Activated CD4-positive, alpha-beta T cell treated with anti-CD3 and anti-CD28 coated beads, Interleukin-2, amount 10 ng/mL, durations not matched to agents 24 days and 14 days (primary cell): ENCODE measurements at regions not wholly inside any gene's neighbourhood (a gene's known extent, or its start where the extent isn't known, plus 50 kb on each side); places are given as distances from the start of the nearest gene placed in this dataset.

Experiments
- DNase-seq: peaks from one replicate; pipeline ENCODE4 v3.0.0; 2022
- H3K27ac Mint-ChIP-seq: one replicate; pipeline ENCODE4 v1.8.0; 2022; ENCODE audit warnings: mild to moderate bottlenecking, mixed read lengths
- H3K27me3 Mint-ChIP-seq: one replicate; pipeline ENCODE4 v1.8.0; 2022; ENCODE audit warnings: mixed read lengths
- H3K36me3 Mint-ChIP-seq: one replicate; pipeline ENCODE4 v1.8.0; 2022; ENCODE audit warnings: low read depth, mild to moderate bottlenecking, mixed read lengths
- H3K4me1 Mint-ChIP-seq: one replicate; pipeline ENCODE4 v1.8.0; 2021; ENCODE audit warnings: mixed read lengths
- H3K4me3 Mint-ChIP-seq: one replicate; pipeline ENCODE4 v1.8.0; 2022; ENCODE audit warnings: mild to moderate bottlenecking, moderate library complexity, mixed read lengths
- H3K9me3 Mint-ChIP-seq: one replicate; pipeline ENCODE4 v1.8.0; 2021; ENCODE audit warnings: mixed read lengths
- intact Hi-C: fragments of 100-400 bp; cut with micrococcal nuclease; formaldehyde crosslinking; loops from one replicate; pipeline ENCODE4 v1.15.1; 2023

GRCh38 chr15:97470417-97470816, 490.1 kb upstream of the ARRDC4 start:
- DNase-seq = no peak
- Mint-ChIP-seq H3K27me3 (no peaks in the 10 kb centered on the region), H3K4me3 (no peak overlapping the region), H3K27ac (no peak overlapping the region), H3K9me3 (no peaks in the 10 kb centered on the region), H3K4me1 (no peaks in the 10 kb centered on the region), H3K36me3 (no peaks in the 10 kb centered on the region)
- intact Hi-C loops = no loop called here

GRCh38 chr15:97473627-97474026, 486.9 kb upstream of the ARRDC4 start:
- no peak for DNase-seq
- Mint-ChIP-seq H3K27me3 (no peaks in the 10 kb centered on the region), H3K4me1 (no peaks in the 10 kb centered on the region), H3K36me3 (no peaks in the 10 kb centered on the region), H3K27ac (no peak overlapping the region), H3K9me3 (no peaks in the 10 kb centered on the region), H3K4me3 (no peak overlapping the region)
- intact Hi-C loops = no loop called here

- Mint-ChIP-seq H3K4me1 (no peaks in the 10 kb centered on the region), H3K27me3 (no peaks in the 10 kb centered on the region), H3K4me3 (no peak overlapping the region), H3K27ac (no peak overlapping the region), H3K36me3 (no peaks in the 10 kb centered on the region), H3K9me3 (no peaks in the 10 kb centered on the region)
- no peak for DNase-seq
- intact Hi-C loops = no loop called here
Measured at GRCh38 chr15:97479957-97480356, 480.5 kb upstream of the ARRDC4 start.

GRCh38 chr15:97482521-97482920, 478.0 kb upstream of the ARRDC4 start:
- Mint-ChIP-seq H3K27ac (no peak overlapping the region), H3K9me3 (no peaks in the 10 kb centered on the region), H3K36me3 (no peaks in the 10 kb centered on the region), H3K4me1 (no peaks in the 10 kb centered on the region), H3K4me3 (no peak overlapping the region), H3K27me3 (no peaks in the 10 kb centered on the region)
- DNase-seq = no peak
- intact Hi-C loops = no loop called here

GRCh38 chr15:97483232-97483631, 477.3 kb upstream of the ARRDC4 start:
- Mint-ChIP-seq H3K27ac (no peak overlapping the region), H3K36me3 (no peaks in the 10 kb centered on the region), H3K9me3 (no peaks in the 10 kb centered on the region), H3K4me3 (no peak overlapping the region), H3K27me3 (no peaks in the 10 kb centered on the region), H3K4me1 (no peaks in the 10 kb centered on the region)
- no peak for DNase-seq
- intact Hi-C loops = no loop called here

- Mint-ChIP-seq H3K9me3 (no peaks in the 10 kb centered on the region), H3K27ac (no peak overlapping the region), H3K27me3 (no peaks in the 10 kb centered on the region), H3K4me3 (no peak overlapping the region), H3K36me3 (no peaks in the 10 kb centered on the region), H3K4me1 (no peaks in the 10 kb centered on the region)
- intact Hi-C loops = no loop called here
- DNase-seq = no peak
Measured at GRCh38 chr15:97490429-97490828, 470.1 kb upstream of the ARRDC4 start.

GRCh38 chr15:97501291-97501690, 459.2 kb upstream of the ARRDC4 start:
- H3K27me3 Mint-ChIP-seq = no peaks in the 10 kb centered on the region
- no peaks in the 10 kb centered on the region for H3K4me1 Mint-ChIP-seq
- H3K4me3 Mint-ChIP-seq = no peak overlapping the region
- intact Hi-C loops = no loop called here
- no peaks in the 10 kb centered on the region for H3K36me3 Mint-ChIP-seq
- DNase-seq = no peak
- H3K27ac Mint-ChIP-seq = no peak overlapping the region
- H3K9me3 Mint-ChIP-seq = no peaks in the 10 kb centered on the region

GRCh38 chr15:97502038-97502437, 458.5 kb upstream of the ARRDC4 start:
- intact Hi-C loops = no loop called here
- DNase-seq = no peak
- no peak overlapping the region for H3K4me3 Mint-ChIP-seq
- no peaks in the 10 kb centered on the region for H3K9me3 Mint-ChIP-seq
- no peaks in the 10 kb centered on the region for H3K4me1 Mint-ChIP-seq
- no peaks in the 10 kb centered on the region for H3K27me3 Mint-ChIP-seq
- no peaks in the 10 kb centered on the region for H3K36me3 Mint-ChIP-seq
- no peak overlapping the region for H3K27ac Mint-ChIP-seq

GRCh38 chr15:97504031-97504792, 456.3 kb upstream of the ARRDC4 start:
- Mint-ChIP-seq H3K9me3 (no peaks in the 10 kb centered on the region), H3K4me1 (no peaks in the 10 kb centered on the region), H3K4me3 (no peak overlapping the region), H3K27ac (no peak overlapping the region), H3K36me3 (no peaks in the 10 kb centered on the region), H3K27me3 (no peaks in the 10 kb centered on the region)
- no peak for DNase-seq
- intact Hi-C loops = no loop called here

GRCh38 chr15:97517737-97518136, 442.8 kb upstream of the ARRDC4 start:
- Mint-ChIP-seq H3K4me3 (no peak overlapping the region), H3K4me1 (no peaks in the 10 kb centered on the region), H3K9me3 (no peaks in the 10 kb centered on the region), H3K27me3 (no peaks in the 10 kb centered on the region), H3K27ac (no peak overlapping the region), H3K36me3 (no peaks in the 10 kb centered on the region)
- DNase-seq = no peak
- intact Hi-C loops = no loop called here

GRCh38 chr15:97520689-97521088, 439.8 kb upstream of the ARRDC4 start:
- Mint-ChIP-seq H3K36me3 (no peaks in the 10 kb centered on the region), H3K4me3 (no peak overlapping the region), H3K4me1 (no peaks in the 10 kb centered on the region), H3K9me3 (no peaks in the 10 kb centered on the region), H3K27ac (no peak overlapping the region), H3K27me3 (no peaks in the 10 kb centered on the region)
- intact Hi-C loops = no loop called here
- DNase-seq = no peak

GRCh38 chr15:97521381-97522285, 438.9 kb upstream of the ARRDC4 start:
- intact Hi-C loops = no loop called here
- Mint-ChIP-seq H3K27me3 (no peaks in the 10 kb centered on the region), H3K36me3 (no peaks in the 10 kb centered on the region), H3K9me3 (no peaks in the 10 kb centered on the region), H3K27ac (no peak overlapping the region), H3K4me1 (no peaks in the 10 kb centered on the region), H3K4me3 (no peak overlapping the region)
- DNase-seq = no peak

GRCh38 chr15:97522347-97522746, 438.2 kb upstream of the ARRDC4 start:
- no peaks in the 10 kb centered on the region for H3K9me3 Mint-ChIP-seq
- H3K36me3 Mint-ChIP-seq = no peaks in the 10 kb centered on the region
- no peak overlapping the region for H3K27ac Mint-ChIP-seq
- H3K4me1 Mint-ChIP-seq = no peaks in the 10 kb centered on the region
- no peak for DNase-seq
- intact Hi-C loops = no loop called here
- no peak overlapping the region for H3K4me3 Mint-ChIP-seq
- no peaks in the 10 kb centered on the region for H3K27me3 Mint-ChIP-seq

GRCh38 chr15:97525809-97526208, 434.7 kb upstream of the ARRDC4 start:
- H3K9me3 Mint-ChIP-seq = no peaks in the 10 kb centered on the region
- no peaks in the 10 kb centered on the region for H3K36me3 Mint-ChIP-seq
- no peaks in the 10 kb centered on the region for H3K4me1 Mint-ChIP-seq
- H3K4me3 Mint-ChIP-seq = no peak overlapping the region
- no peak for DNase-seq
- H3K27me3 Mint-ChIP-seq = no peaks in the 10 kb centered on the region
- intact Hi-C loops = no loop called here
- H3K27ac Mint-ChIP-seq = no peak overlapping the region
